ENCODE measurements at regions not wholly inside any gene's neighbourhood (a gene's known extent, or its start where the extent isn't known, plus 50 kb on each side); places are given as distances from the start of the nearest gene placed in this dataset.
"Not testable (repeated sequence)": the region's sequence is repeated elsewhere in the genome, so short reads cannot be mapped to it uniquely, and the experiment has no call there.

- no peak overlapping the region for H3K27ac ChIP-seq
- no peak for TF ChIP-seq CTCF (conservative IDR thresholded peaks at IDR 0.05)
These were observed 139.5 kb downstream of the ALOX5 start for GRCh38 chr10:45513551-45513950.

DNA sequence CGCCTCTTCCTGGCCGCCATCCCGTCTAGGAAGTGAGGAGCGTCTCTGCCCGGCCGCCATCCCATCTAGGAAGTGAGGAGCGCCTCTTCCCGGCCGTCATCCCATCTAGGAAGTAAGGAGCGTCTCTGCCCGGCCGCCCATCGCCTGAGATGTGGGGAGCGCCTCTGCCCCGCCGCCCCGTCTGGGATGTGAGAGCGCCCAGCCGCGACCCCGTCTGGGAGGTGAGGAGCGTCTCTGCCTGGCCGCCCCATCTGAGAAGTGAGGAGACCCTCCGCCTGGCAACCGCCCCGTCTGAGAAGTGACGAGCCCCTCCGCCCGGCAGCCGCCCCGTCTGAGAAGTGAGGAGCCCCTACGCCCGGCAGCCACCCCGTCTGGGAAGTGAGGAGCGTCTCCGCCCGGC, 137.9 kb downstream of the ALOX5 start:
- H3K27ac ChIP-seq: not testable (repeated sequence)

DNA sequence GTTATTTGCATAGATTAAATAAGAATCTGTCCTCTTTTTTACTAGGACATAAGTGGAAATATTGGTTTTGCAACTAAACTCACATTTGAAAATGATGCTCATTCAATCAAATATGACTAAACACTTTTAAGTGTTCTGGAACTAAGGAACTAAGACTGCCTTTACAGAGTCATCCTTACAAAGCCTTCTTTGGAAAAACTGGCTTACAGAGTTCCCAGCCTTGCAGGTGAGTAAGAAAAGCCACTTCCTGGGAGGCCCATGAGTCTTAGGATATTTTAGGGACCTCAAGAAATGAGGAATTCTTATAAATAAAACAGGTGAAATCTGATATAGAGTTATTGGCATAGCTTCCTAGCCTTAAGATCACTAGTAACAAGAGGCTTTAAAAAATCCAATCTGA, 135.5 kb downstream of the ALOX5 start:
- 0 out of 2 replicates have a peak overlapping the region, but pooled peaks have one; percentile 25 for H3K27ac ChIP-seq
- no peak for TF ChIP-seq CTCF (conservative IDR thresholded peaks at IDR 0.05)

DNA sequence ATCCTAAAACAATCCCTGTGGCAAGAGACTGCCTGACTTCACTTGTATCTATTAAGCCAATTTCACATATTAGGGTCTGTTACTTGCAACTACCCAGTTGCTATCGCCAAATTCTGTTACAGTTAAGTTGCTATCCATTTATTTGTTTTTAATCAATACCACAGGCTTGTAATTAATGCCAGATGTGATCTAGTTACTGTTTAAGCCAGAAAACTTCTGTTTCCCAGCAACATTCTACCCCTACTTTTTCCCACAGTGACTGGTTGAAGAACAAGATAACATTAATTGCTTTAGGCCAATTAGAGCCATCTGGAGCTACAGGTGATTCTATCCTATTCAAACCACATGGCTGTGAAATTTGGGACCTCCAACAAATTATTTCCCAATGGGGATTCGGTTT, 131.3 kb downstream of the ALOX5 start:
- no peak for TF ChIP-seq CTCF (conservative IDR thresholded peaks at IDR 0.05)

DNA sequence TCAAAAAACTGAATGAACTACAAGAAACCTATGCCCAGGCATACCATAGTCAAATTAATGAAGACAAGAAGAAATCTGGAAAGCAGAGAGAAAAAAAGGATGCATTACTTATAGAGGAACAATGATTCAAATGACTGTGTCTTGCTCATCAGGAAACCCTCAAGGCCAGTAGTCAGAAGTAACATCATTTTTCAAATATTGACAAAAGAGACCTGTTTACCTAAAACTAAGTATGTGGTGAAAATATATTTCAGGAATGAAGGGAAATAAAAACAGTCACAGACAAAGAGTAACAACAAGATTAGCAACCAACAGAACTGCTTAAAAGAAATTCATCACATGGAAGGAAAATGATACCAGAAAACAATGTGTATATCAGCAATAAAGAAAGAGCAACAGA, 128.4 kb downstream of the ALOX5 start:
- no peak overlapping the region for H3K27ac ChIP-seq
- no peak for TF ChIP-seq CTCF (conservative IDR thresholded peaks at IDR 0.05)

More for the DNA sequence above, 131.3 kb downstream of the ALOX5 start:
- H3K27ac ChIP-seq: no peak overlapping the region

- no peak for TF ChIP-seq CTCF (conservative IDR thresholded peaks at IDR 0.05)
- H3K27ac ChIP-seq: no peak overlapping the region
These were observed 127.8 kb downstream of the ALOX5 start for GRCh38 chr10:45501791-45502190.

GRCh38 chr10:45500798-45501197, 126.8 kb downstream of the ALOX5 start:
- H3K27ac ChIP-seq: no peak overlapping the region

GRCh38 chr10:45500304-45500703, 126.3 kb downstream of the ALOX5 start:
- TF ChIP-seq CTCF (conservative IDR thresholded peaks at IDR 0.05): no peak
- no peak overlapping the region for H3K27ac ChIP-seq

More at GRCh38 chr10:45500798-45501197, 126.8 kb downstream of the ALOX5 start:
- no peak for TF ChIP-seq CTCF (conservative IDR thresholded peaks at IDR 0.05)
